CD4-positive, alpha-beta T cell (primary cell): ENCODE measurements at regions not wholly inside any gene's neighbourhood (a gene's known extent, or its start where the extent isn't known, plus 50 kb on each side); places are given as distances from the start of the nearest gene placed in this dataset.

Experiments
- ATAC-seq: fragments of 200-7000 bp; cut with Tn5 transposase; one replicate; pipeline ENCODE4 v1.10.0; 2022; ENCODE audit warnings: mild to moderate bottlenecking; ENCODE audit not compliant: poor library complexity
- CTCF ChIA-PET: fragments of 350-600 bp; sonication (Branson Sonifier 250); formaldehyde crosslinking; loops from one replicate; lab custom pipeline; 2021; ENCODE audit warnings: antibody characterized with exemption, inconsistent platforms; lab: Charles Lee
- POLR2A ChIA-PET: fragments of 350-600 bp; sonication (Branson Sonifier 250); formaldehyde crosslinking; loops from one replicate; lab custom pipeline; 2021; ENCODE audit warnings: antibody characterized with exemption, inconsistent platforms; lab: Charles Lee
- DNase-seq, 14 experiments: peaks; one replicate each; pipeline ENCODE4 v3.0.0-alpha.2; 2013 to 2020; ENCODE audit warnings: mixed read lengths in 2 of 14
- H3K27ac ChIP-seq, 2 donors: one replicate each; pipeline versions ENCODE4 v1.5.1 to v1.7.0; 2013; ENCODE audit warnings: low read length in 2 of 2, low read depth in 1 of 2, mild to moderate bottlenecking in 1 of 2
- H3K27me3 ChIP-seq, 2 experiments: 1 replicate in 1 of 2; 2 replicates in 1 of 2; pipeline versions ENCODE4 v1.6.1 to v1.7.0; 2013; ENCODE audit warnings: low read length in 2 of 2, control low read depth in 1 of 2, mild to moderate bottlenecking in 1 of 2, moderate library complexity in 1 of 2; ENCODE audit not compliant: insufficient read depth in 2 of 2, control insufficient read depth in 1 of 2
- H3K36me3 ChIP-seq: one replicate; pipeline ENCODE4 v1.6.1; 2013; ENCODE audit warnings: low read length, control low read depth; ENCODE audit not compliant: insufficient read depth
- H3K4me1 ChIP-seq: one replicate; pipeline ENCODE4 v1.6.1; 2013; ENCODE audit warnings: low read length, control low read depth; ENCODE audit not compliant: insufficient read depth
- H3K4me3 ChIP-seq: one replicate; pipeline ENCODE4 v1.5.1; 2013; ENCODE audit warnings: mild to moderate bottlenecking, low read length, moderate library complexity
- H3K9me3 ChIP-seq, 2 experiments: 1 replicate in 1 of 2; 2 replicates in 1 of 2; pipeline versions ENCODE4 v1.6.1 to v1.7.0; 2013; ENCODE audit warnings: low read length in 2 of 2, mild to moderate bottlenecking in 2 of 2, control low read depth in 1 of 2, moderate library complexity in 1 of 2; ENCODE audit not compliant: control insufficient read depth in 1 of 2, insufficient read depth in 1 of 2
- H3K27ac Mint-ChIP-seq: one replicate; pipeline ENCODE4 v1.8.0; 2020; ENCODE audit warnings: mixed read lengths
- H3K27me3 Mint-ChIP-seq: one replicate; pipeline ENCODE4 v1.8.0; 2021; ENCODE audit warnings: mixed read lengths
- H3K36me3 Mint-ChIP-seq: one replicate; pipeline ENCODE4 v1.8.0; 2021; ENCODE audit warnings: low read depth, mixed read lengths
- H3K4me1 Mint-ChIP-seq: one replicate; pipeline ENCODE4 v1.8.0; 2021; ENCODE audit warnings: low read depth, mixed read lengths
- H3K4me3 Mint-ChIP-seq: one replicate; pipeline ENCODE4 v1.8.0; 2020; ENCODE audit warnings: mild to moderate bottlenecking, mixed read lengths
- H3K9me3 Mint-ChIP-seq: one replicate; pipeline ENCODE4 v1.8.0; 2020; ENCODE audit warnings: mixed read lengths
- CTCF ChIP-seq: fragments of 200-600 bp; IDR thresholded peaks from one replicate; pipeline ENCODE4 v1.8.0; 2022; ENCODE audit warnings: antibody characterized with exemption, mild to moderate bottlenecking
- intact Hi-C, 2 experiments: fragments of 100-400 bp; cut with DNase I in 1 of 2; cut with micrococcal nuclease in 1 of 2; formaldehyde crosslinking; loops; one replicate each; pipeline versions ENCODE4 v1.15.1 to v1.9.0; 2023 to 2025; cut with DNase I, micrococcal nuclease

GRCh38 chr6:10302566-10303235, 112.2 kb downstream of the TFAP2A start:
- Histone ChIP-seq H3K4me1 (no peaks in the 10 kb centered on the region), H3K4me3 (no peak overlapping the region), H3K36me3 (no peaks in the 10 kb centered on the region), H3K27me3 (no peaks in the 10 kb centered on the region), H3K9me3 (peaks cover 0 to 4% of the 10 kb centered on the region in 2 experiments), H3K27ac (no peak overlapping the region)
- TF ChIP-seq CTCF = no peak
- POLR2A ChIA-PET = interaction anchor here (0.7 kb wide), 1 partner anchor 68 kb away, joined by 3 read pairs; no protein-coding TSS in a partner anchor
- Mint-ChIP-seq H3K4me3 (no peak overlapping the region), H3K4me1 (no peaks in the 10 kb centered on the region), H3K36me3 (no peaks in the 10 kb centered on the region), H3K27ac (no peak overlapping the region), H3K27me3 (peaks cover 5% of the 10 kb centered on the region), H3K9me3 (peaks cover 5% of the 10 kb centered on the region)
- DNase-seq = no peak
- CTCF ChIA-PET = no interaction called here
- ATAC-seq = no peak
- intact Hi-C loops = no loop called here

DNA sequence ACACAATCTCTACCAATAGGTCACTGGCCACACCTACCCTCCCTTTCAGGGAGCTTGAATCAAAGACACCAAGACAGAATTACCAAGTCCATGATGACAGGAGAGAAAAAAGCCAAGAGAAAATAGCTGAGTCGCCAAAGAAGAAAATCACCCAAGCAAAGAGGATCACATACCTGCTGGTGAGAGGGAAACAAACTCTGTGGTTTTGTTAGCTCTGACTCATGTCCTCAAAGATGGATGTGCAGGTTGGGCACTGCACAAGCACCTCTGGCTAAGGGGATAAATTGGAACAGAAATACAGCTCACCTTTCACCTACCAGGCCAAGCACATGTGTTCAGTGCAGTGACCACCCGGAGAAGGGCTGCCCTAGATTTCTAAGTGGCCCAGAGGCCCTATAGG, 114.8 kb downstream of the TFAP2A start:
- Mint-ChIP-seq H3K36me3 (no peaks in the 10 kb centered on the region), H3K9me3 (peaks cover 5% of the 10 kb centered on the region), H3K4me1 (no peaks in the 10 kb centered on the region), H3K27ac (no peak overlapping the region), H3K27me3 (peaks cover 5% of the 10 kb centered on the region), H3K4me3 (no peak overlapping the region)
- no peak for DNase-seq
- Histone ChIP-seq H3K4me3 (no peak overlapping the region), H3K4me1 (no peaks in the 10 kb centered on the region), H3K27me3 (no peaks in the 10 kb centered on the region), H3K36me3 (no peaks in the 10 kb centered on the region), H3K27ac (no peak overlapping the region), H3K9me3 (peaks cover 0 to 4% of the 10 kb centered on the region in 2 experiments)
- ATAC-seq = no peak
- CTCF ChIA-PET = no interaction called here
- intact Hi-C loops = no loop called here
- POLR2A ChIA-PET = no interaction called here
- TF ChIP-seq CTCF = no peak

GRCh38 chr6:10297832-10298231, 117.0 kb downstream of the TFAP2A start:
- no peaks in the 10 kb centered on the region for H3K36me3 ChIP-seq
- Mint-ChIP-seq H3K36me3 (no peaks in the 10 kb centered on the region), H3K4me1 (no peaks in the 10 kb centered on the region), H3K27me3 (peaks cover 5% of the 10 kb centered on the region), H3K27ac (no peak overlapping the region), H3K4me3 (no peak overlapping the region), H3K9me3 (peaks cover 5% of the 10 kb centered on the region)
- intact Hi-C loops = no loop called here
- H3K27me3 ChIP-seq = no peaks in the 10 kb centered on the region
- no peak overlapping the region for H3K27ac ChIP-seq
- no peak for TF ChIP-seq CTCF
- DNase-seq (no peak), ATAC-seq (no peak)
- ChIA-PET POLR2A (no interaction called here), CTCF (no interaction called here)
- H3K4me1 ChIP-seq = no peaks in the 10 kb centered on the region
- no peak overlapping the region for H3K4me3 ChIP-seq
- peaks cover 0 to 4% of the 10 kb centered on the region in 2 experiments for H3K9me3 ChIP-seq
